IPS-15b (cell line): ENCODE measurements at regions not wholly inside any gene's neighbourhood (a gene's known extent, or its start where the extent isn't known, plus 50 kb on each side); places are given as distances from the start of the nearest gene placed in this dataset.
"Not testable (repeated sequence)": the region's sequence is repeated elsewhere in the genome, so short reads cannot be mapped to it uniquely, and the experiment has no call there.

ENCODE experiments used
- H3K27me3 ChIP-seq: one replicate; pipeline ENCODE4 v1.6.1; 2013; ENCODE audit warnings: low read length; ENCODE audit not compliant: control insufficient read depth, insufficient read depth
- H3K36me3 ChIP-seq: one replicate; pipeline ENCODE4 v1.6.1; 2013; ENCODE audit warnings: low read length; ENCODE audit not compliant: control insufficient read depth, insufficient read depth
- H3K4me1 ChIP-seq: one replicate; pipeline ENCODE4 v1.6.1; 2013; ENCODE audit warnings: mild to moderate bottlenecking, low read length; ENCODE audit not compliant: control insufficient read depth, insufficient read depth
- H3K4me3 ChIP-seq: one replicate; pipeline ENCODE4 v1.5.1; 2013; ENCODE audit warnings: low read depth, low read length
- H3K9ac ChIP-seq: one replicate; pipeline ENCODE4 v1.6.1; 2013; ENCODE audit warnings: low read depth, mild to moderate bottlenecking, low read length
- H3K9me3 ChIP-seq: one replicate; pipeline ENCODE4 v1.6.1; 2013; ENCODE audit warnings: mild to moderate bottlenecking, low read length; ENCODE audit not compliant: control insufficient read depth, insufficient read depth

DNA sequence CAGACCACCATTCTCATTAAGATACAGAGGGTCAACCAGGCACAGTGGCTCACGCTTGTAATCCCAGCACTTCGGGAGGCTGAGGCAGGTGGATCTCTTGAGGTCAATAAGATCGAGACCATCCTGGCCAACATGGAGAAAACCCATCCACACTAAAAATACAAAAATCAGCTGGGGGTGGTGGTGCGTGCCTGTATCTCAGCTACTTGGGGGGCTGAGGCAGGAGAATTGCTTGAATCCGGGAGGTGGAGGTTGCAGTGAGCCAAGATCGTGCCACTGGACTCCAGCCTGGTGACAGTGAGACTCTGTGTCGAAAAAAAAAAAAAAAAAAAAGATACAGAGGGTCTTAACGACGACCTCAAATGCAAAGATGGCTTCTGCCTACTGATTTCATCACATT, 320.4 kb downstream of the CYRIA start:
- H3K4me3 ChIP-seq, H3K9ac ChIP-seq, H3K27me3 ChIP-seq, H3K36me3 ChIP-seq, H3K9me3 ChIP-seq, H3K4me1 ChIP-seq: not testable (repeated sequence)

DNA sequence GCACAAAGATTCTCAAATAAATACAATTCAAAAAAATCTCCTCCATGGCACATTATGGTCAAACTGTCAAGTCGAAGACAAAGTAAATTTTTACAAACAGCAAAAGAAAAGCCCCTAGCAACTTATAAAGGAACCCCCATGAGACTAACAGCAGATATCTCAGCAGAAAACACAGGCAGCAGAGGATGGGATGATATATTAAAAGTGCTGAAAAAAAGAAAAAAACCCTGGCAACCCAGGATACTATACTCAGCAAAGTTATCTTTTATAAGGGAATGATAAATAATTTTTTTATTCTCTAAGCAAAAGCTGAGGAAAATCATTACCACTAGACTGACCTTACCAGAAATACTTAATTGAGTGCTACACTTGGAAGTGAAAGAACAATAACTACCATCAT, 326.4 kb downstream of the CYRIA start:
- no peaks in the 10 kb centered on the region for H3K9me3 ChIP-seq
- no peaks in the 10 kb centered on the region for H3K27me3 ChIP-seq
- no peak overlapping the region for H3K9ac ChIP-seq
- no peaks in the 10 kb centered on the region for H3K36me3 ChIP-seq
- H3K4me1 ChIP-seq = no peaks in the 10 kb centered on the region
- H3K4me3 ChIP-seq = no peak overlapping the region

DNA sequence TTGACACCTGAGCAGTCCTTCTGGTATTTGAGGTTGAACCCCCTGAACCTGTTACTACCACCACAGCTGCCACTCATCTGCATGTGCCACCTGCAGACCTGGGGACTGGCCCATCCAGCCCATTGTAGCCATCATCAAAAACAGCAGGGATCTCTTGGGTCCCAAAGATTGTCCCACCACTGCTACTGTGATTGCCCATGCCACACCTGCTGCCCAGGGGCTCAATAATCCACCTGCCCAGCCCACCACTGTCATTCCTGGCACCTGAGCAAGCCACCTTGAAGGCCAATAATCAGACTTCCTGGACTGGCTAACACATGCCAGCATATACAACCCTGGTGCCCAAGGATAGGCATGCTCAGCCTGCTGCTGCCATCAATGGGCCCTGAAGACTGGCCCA, 327.6 kb downstream of the CYRIA start:
- Histone ChIP-seq H3K27me3 (no peaks in the 10 kb centered on the region), H3K9ac (no peak overlapping the region), H3K4me3 (no peak overlapping the region), H3K9me3 (no peaks in the 10 kb centered on the region), H3K4me1 (no peaks in the 10 kb centered on the region), H3K36me3 (no peaks in the 10 kb centered on the region)

- Histone ChIP-seq H3K4me1 (no peaks in the 10 kb centered on the region), H3K4me3 (no peak overlapping the region), H3K9ac (no peak overlapping the region), H3K27me3 (no peaks in the 10 kb centered on the region), H3K36me3 (no peaks in the 10 kb centered on the region), H3K9me3 (no peaks in the 10 kb centered on the region)
Measured at GRCh38 chr2:16336916-16337315, 328.7 kb downstream of the CYRIA start.

DNA sequence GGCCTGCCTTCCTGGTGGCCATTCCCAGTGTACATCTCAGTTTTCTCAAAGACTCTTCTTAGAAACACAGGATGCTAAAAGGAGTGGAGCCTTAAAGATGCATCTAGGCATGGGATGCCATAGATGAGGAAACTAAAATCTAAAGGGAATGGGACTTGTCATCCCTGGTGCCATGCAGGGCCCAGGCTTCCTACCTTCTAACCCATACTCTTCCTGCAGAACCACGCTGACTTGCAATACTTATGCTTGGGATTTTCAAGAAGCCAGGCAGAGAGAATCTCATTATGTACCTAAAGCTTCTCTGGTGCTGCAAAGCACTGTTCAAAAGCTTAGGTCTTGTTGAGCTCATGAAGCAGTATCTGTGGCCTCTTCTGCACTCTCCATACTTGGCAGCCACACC, 329.1 kb downstream of the CYRIA start:
- no peaks in the 10 kb centered on the region for H3K36me3 ChIP-seq
- no peaks in the 10 kb centered on the region for H3K9me3 ChIP-seq
- H3K4me3 ChIP-seq = no peak overlapping the region
- no peak overlapping the region for H3K9ac ChIP-seq
- H3K27me3 ChIP-seq = no peaks in the 10 kb centered on the region
- H3K4me1 ChIP-seq = peaks cover 1% of the 10 kb centered on the region

DNA sequence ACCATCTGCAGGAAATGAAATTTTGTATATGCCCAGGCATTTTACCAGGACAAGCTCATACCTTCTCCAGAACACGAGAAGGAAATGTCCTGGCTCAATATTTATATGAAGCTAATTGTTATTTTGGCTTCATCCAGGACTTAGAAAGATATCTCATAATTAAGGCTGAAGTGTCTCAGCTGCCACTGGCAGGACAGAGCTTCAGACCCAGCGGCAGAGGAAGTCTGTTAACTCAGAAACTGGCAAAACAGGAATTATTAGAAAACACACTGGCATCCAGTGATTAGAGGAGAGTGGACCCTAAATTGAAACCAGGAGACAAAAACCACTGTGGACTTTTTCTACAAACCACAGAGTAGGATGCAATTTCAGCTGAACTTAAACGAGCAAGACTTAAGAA, 329.7 kb downstream of the CYRIA start:
- Histone ChIP-seq H3K27me3 (no peaks in the 10 kb centered on the region), H3K4me1 (peaks cover 7% of the 10 kb centered on the region), H3K4me3 (no peak overlapping the region), H3K9me3 (no peaks in the 10 kb centered on the region), H3K9ac (no peak overlapping the region), H3K36me3 (no peaks in the 10 kb centered on the region)

- Histone ChIP-seq H3K36me3 (no peaks in the 10 kb centered on the region), H3K27me3 (no peaks in the 10 kb centered on the region), H3K9ac (no peak overlapping the region), H3K4me3 (no peak overlapping the region), H3K4me1 (peaks cover 10% of the 10 kb centered on the region), H3K9me3 (no peaks in the 10 kb centered on the region)
Measured at GRCh38 chr2:16335604-16335930, 330.1 kb downstream of the CYRIA start.

DNA sequence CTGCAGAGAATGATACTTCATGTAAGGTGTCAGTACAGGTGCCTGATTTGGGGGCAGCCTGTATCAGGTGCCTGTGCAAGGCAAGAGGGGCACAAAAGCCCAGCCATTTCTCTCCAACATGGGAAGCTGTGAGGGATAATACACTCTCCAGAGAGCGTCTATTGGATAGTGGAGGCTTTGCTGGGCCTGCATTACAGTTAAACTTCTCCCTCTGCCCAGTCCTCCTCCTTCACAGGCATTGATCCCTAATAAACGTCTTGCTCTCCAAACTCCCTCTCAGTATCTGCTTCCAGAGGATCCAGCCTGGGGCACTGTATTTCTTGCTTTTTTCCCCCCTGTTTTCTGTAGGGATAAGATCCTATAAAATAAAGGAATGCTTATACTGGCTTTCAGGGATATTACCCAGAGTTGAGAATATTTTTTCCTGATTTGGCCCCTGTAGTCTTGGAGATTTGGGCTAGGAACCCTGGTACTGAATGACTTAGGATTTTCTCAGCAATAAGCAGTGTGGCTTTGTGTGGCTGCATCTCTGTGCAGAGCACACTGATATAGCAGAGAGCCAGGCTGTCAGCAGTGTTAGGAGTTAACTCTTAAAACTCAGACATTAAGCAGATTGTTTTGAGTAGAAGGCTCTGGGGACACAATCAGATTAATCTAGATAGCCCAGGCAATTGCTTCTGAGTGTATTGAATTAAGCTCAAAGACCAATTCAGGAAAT, 330.6 kb downstream of the CYRIA start:
- Histone ChIP-seq H3K4me3 (no peak overlapping the region), H3K9me3 (no peaks in the 10 kb centered on the region), H3K27me3 (no peaks in the 10 kb centered on the region), H3K4me1 (peaks cover 10% of the 10 kb centered on the region), H3K9ac (no peak overlapping the region), H3K36me3 (no peaks in the 10 kb centered on the region)

- H3K27me3 ChIP-seq = no peaks in the 10 kb centered on the region
- H3K4me3 ChIP-seq = no peak overlapping the region
- peaks cover 10% of the 10 kb centered on the region for H3K4me1 ChIP-seq
- H3K36me3 ChIP-seq = no peaks in the 10 kb centered on the region
- no peak overlapping the region for H3K9ac ChIP-seq
- no peaks in the 10 kb centered on the region for H3K9me3 ChIP-seq
Measured at GRCh38 chr2:16334366-16334765, 331.3 kb downstream of the CYRIA start.

DNA sequence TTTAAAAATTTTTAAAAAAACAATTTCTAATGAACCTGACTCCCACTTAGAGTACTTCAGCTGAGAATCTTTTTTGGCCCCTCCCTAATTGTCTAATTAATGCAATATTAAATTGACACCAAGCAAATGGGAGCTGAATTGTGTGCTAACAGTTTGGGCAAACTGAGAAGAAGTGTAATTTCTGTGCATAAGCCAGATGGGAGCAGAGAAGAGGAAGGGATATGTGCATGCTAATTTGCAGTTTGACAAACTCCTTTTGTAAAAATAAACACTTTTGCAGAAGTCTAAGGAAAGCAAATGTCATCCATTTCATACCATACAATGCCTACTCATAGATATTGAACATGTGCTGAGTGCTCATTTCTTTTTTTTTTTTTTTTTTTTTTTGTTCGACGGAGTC, 332.0 kb downstream of the CYRIA start:
- no peaks in the 10 kb centered on the region for H3K9me3 ChIP-seq

GRCh38 chr2:16332681-16333557, 332.7 kb downstream of the CYRIA start:
- H3K36me3 ChIP-seq = no peaks in the 10 kb centered on the region
- no peak overlapping the region for H3K9ac ChIP-seq
- H3K27me3 ChIP-seq = no peaks in the 10 kb centered on the region
- no peaks in the 10 kb centered on the region for H3K9me3 ChIP-seq
- H3K4me1 ChIP-seq = peaks cover 10% of the 10 kb centered on the region
- no peak overlapping the region for H3K4me3 ChIP-seq

More for the DNA sequence above, 332.0 kb downstream of the CYRIA start:
- Histone ChIP-seq H3K36me3 (no peaks in the 10 kb centered on the region), H3K9ac (no peak overlapping the region), H3K4me3 (no peak overlapping the region), H3K4me1 (peaks cover 10% of the 10 kb centered on the region), H3K27me3 (no peaks in the 10 kb centered on the region)

DNA sequence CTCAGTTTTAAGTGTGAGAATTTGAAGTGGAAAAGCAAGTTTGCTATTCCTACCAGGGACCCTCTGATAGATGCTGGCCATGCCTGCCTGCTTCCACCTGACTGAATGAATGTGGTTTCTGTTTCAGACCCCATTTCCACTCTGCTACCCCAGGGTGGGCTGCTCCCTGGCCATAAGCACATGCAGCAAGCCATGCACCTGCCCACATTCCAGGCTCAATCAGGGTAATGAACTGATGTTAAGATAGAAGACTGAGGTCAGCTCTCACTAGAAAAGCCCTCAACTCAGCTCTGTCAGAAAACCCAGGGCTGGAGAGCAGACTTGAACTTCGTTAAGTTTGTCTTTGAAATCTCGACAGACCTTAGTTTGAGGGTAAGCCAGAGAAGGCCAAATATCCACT, 333.9 kb downstream of the CYRIA start:
- Histone ChIP-seq H3K4me3 (no peak overlapping the region), H3K27me3 (no peaks in the 10 kb centered on the region), H3K36me3 (no peaks in the 10 kb centered on the region), H3K9ac (no peak overlapping the region), H3K9me3 (no peaks in the 10 kb centered on the region), H3K4me1 (peaks cover 10% of the 10 kb centered on the region)
